Brain microvascular endothelial cell (primary cell): ENCODE measurements at regions not wholly inside any gene's neighbourhood (a gene's known extent, or its start where the extent isn't known, plus 50 kb on each side); places are given as distances from the start of the nearest gene placed in this dataset.

Experiments
- DNase-seq: peaks from one replicate; pipeline ENCODE4 v3.0.0-alpha.2; 2020
- H3K27ac ChIP-seq: fragments of 250-450 bp; sonication (Bioruptor Pico); 2 replicates; pipeline ENCODE4 v1.5.1; 2020; ENCODE audit warnings: mild to moderate bottlenecking, moderate library complexity
- H3K27me3 ChIP-seq: fragments of 250-450 bp; sonication (Bioruptor Pico); replicated peaks from 2 replicates; pipeline ENCODE4 v1.5.1; 2020; ENCODE audit warnings: mild to moderate bottlenecking
- H3K36me3 ChIP-seq: fragments of 250-450 bp; sonication (Bioruptor Pico); replicated peaks from 2 replicates; pipeline ENCODE4 v1.5.1; 2020; ENCODE audit warnings: mild to moderate bottlenecking
- H3K4me3 ChIP-seq: 2 replicates; pipeline ENCODE4 v1.5.1; 2011; ENCODE audit warnings: low read depth, mild to moderate bottlenecking, control low read depth, low read length, moderate library complexity
- in situ Hi-C: cut with HindIII; loops from 2 replicates; pipeline ENCODE4 v1.10.0; 2017; ENCODE audit warnings: low sequenced_read_pairs, low pct_ligation_motif_present
- TF ChIP-seq, protein P1 (sequence below): IDR thresholded peaks from 2 replicates; pipeline ENCODE4 v1.5.1; 2011; ENCODE audit warnings: low read depth, mild to moderate bottlenecking, moderate library complexity, low read length, control low read depth, inconsistent platforms; ENCODE audit errors: missing control alignments

DNA sequence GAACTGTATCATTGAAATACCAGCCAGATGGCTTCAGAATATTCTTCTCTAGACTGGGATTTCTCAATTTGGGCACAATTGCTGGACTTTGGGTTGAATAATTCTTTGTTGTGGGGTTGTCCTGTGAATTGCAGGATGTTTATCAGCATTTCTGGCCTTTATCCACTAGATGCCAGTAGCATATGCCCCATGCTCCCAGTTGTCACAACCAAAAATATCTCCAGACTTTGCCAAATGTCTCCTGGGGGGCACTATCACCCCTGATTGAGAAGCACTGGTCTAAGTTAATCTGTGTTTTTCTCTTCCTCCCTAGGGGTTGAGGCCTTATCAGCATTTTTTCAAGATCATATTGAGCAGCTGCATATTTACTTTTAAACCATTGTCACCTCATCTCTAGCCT, 204.9 kb upstream of the SP8 start:
- no peak for DNase-seq
- Histone ChIP-seq H3K4me3 (no peak overlapping the region), H3K27me3 (no peaks in the 10 kb centered on the region), H3K36me3 (no peaks in the 10 kb centered on the region), H3K27ac (no peak overlapping the region)
- TF ChIP-seq, protein P1, sequence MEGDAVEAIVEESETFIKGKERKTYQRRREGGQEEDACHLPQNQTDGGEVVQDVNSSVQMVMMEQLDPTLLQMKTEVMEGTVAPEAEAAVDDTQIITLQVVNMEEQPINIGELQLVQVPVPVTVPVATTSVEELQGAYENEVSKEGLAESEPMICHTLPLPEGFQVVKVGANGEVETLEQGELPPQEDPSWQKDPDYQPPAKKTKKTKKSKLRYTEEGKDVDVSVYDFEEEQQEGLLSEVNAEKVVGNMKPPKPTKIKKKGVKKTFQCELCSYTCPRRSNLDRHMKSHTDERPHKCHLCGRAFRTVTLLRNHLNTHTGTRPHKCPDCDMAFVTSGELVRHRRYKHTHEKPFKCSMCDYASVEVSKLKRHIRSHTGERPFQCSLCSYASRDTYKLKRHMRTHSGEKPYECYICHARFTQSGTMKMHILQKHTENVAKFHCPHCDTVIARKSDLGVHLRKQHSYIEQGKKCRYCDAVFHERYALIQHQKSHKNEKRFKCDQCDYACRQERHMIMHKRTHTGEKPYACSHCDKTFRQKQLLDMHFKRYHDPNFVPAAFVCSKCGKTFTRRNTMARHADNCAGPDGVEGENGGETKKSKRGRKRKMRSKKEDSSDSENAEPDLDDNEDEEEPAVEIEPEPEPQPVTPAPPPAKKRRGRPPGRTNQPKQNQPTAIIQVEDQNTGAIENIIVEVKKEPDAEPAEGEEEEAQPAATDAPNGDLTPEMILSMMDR, result no peak
- in situ Hi-C loops, result no loop called here

DNA sequence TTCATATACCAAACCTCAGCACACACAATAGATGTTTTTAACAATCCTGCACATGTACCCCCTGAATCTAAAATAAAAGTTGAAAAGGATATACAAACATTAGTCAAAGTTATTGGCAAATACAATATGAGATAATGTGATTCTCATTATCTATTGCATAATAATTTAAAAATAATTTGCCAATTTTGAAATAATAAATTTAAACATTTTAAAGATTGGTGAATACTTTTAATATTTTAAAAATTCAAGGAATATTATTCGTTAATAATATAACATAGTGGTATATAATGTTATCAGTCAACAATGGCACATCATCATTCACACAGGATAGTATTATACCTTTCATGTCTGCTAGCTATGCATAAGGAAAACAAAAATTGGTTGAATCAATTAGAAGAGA, 207.0 kb upstream of the SP8 start:
- no peak overlapping the region for H3K27ac ChIP-seq
- H3K4me3 ChIP-seq, result no peak overlapping the region
- no peak for DNase-seq
- H3K36me3 ChIP-seq, result no peaks in the 10 kb centered on the region
- no peaks in the 10 kb centered on the region for H3K27me3 ChIP-seq
- in situ Hi-C loops, result no loop called here
- TF ChIP-seq, protein P1, result no peak

DNA sequence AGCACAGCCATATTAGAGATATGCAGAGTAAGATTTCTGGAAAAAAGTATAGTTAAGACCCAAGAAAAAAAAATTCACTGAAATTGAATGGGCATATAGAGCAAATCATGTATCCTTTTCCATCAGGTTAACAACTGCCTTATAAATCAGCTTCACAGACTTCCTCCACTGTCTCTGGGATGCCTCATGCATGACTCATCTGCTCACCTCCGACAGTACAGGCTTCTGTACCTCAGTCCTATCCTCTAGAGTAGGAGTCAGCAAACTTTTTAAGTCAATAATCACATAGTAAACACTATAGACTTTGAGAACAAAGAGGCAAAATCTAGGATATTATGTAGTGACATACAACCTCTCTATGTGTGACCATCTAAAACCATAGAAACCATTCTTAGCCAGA, 211.6 kb upstream of the SP8 start:
- in situ Hi-C loops, result no loop called here
- H3K36me3 ChIP-seq, result no peaks in the 10 kb centered on the region
- TF ChIP-seq, protein P1, result no peak
- no peaks in the 10 kb centered on the region for H3K27me3 ChIP-seq
- no peak for DNase-seq
- no peak overlapping the region for H3K4me3 ChIP-seq
- no peak overlapping the region for H3K27ac ChIP-seq

DNA sequence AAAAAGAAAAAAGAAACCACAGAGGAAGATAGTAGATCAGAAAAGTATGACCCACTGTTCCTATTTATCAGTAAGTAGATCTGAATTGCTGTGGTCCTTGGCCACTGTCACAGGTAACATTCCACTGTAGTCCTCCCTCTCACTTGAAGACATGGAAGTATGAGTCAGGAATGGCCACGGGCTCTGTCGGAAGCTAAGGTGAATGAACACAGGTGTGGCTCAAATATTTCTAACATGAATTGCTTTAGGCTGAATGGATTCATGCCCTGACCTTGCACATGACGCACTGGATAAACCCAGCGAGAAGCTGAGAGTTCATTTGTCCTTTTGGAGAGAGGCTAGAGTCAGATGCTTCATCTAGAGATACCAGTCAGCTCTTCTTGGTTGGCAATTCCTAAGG, 224.5 kb upstream of the SP8 start:
- TF ChIP-seq, protein P1, result no peak
- Histone ChIP-seq H3K4me3 (no peak overlapping the region), H3K36me3 (no peaks in the 10 kb centered on the region), H3K27ac (no peak overlapping the region), H3K27me3 (no peaks in the 10 kb centered on the region)
- in situ Hi-C loops, result no loop called here
- DNase-seq, result no peak

DNA sequence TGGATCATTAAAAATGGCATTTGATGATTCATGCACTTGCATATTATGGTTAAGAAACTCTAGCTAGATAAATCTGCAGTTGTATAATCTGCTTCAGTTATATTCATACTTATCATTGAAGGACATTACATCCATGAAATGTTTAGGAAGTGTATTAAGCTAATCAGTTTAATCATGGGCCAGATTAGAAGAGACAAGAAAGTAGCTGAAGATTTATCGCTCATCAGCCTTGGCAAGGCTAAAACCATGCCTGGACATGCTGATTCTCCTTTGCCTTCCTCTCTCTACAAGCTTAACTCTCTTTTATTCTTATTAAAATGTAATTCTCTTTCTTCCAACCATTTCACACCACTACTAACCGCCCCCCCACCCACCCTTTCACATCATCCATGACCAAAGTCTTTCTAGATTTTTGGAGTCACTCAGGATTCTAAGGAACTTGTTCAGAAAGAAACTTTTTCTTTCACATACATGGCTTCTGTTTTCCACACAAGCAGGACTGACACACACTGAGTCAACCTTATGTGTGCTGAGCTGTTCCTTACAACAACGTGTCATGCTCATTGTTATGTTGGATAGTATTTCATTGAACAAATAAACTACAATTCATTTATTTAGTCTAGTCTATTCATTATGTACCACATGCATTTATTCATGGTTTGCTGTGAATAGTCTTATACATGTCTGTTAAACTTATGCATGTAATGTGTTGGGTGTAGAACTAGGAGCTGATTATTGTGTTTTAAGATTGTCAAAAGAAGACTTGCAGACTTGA, 227.3 kb upstream of the SP8 start:
- no peak for DNase-seq
- TF ChIP-seq, protein P1, result no peak
- H3K27ac ChIP-seq, result no peak overlapping the region
- H3K27me3 ChIP-seq, result no peaks in the 10 kb centered on the region
- in situ Hi-C loops, result no loop called here
- no peak overlapping the region for H3K4me3 ChIP-seq
- H3K36me3 ChIP-seq, result no peaks in the 10 kb centered on the region

DNA sequence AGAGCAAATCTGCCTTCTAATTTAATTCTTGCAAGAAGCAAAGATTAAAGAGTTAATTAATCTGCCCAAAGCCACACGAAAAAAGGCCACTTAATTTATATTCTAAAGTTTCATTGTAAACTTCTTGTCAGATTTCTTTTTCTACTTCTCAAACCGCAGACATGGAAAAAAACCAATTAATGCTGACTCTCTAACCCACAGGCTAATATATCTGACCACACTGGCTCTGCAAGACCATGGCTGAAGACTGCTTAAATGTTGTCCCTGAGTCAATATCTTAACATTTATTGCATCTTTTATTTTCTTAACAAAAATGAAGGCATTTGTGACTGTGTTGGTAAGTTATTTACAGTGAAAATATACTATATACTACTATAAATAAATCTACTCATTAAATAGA, 234.0 kb upstream of the SP8 start:
- Histone ChIP-seq H3K27me3 (no peaks in the 10 kb centered on the region), H3K36me3 (no peaks in the 10 kb centered on the region), H3K27ac (no peak overlapping the region), H3K4me3 (no peak overlapping the region)
- no peak for DNase-seq
- in situ Hi-C loops, result no loop called here
- TF ChIP-seq, protein P1, result no peak
